HS-5 (cell line): ENCODE measurements at regions not wholly inside any gene's neighbourhood (a gene's known extent, or its start where the extent isn't known, plus 50 kb on each side); places are given as distances from the start of the nearest gene placed in this dataset.

Experiments used
- DNase-seq: peaks from one replicate; pipeline ENCODE4 v3.0.0-alpha.2; 2012; ENCODE audit warnings: low read depth

DNA sequence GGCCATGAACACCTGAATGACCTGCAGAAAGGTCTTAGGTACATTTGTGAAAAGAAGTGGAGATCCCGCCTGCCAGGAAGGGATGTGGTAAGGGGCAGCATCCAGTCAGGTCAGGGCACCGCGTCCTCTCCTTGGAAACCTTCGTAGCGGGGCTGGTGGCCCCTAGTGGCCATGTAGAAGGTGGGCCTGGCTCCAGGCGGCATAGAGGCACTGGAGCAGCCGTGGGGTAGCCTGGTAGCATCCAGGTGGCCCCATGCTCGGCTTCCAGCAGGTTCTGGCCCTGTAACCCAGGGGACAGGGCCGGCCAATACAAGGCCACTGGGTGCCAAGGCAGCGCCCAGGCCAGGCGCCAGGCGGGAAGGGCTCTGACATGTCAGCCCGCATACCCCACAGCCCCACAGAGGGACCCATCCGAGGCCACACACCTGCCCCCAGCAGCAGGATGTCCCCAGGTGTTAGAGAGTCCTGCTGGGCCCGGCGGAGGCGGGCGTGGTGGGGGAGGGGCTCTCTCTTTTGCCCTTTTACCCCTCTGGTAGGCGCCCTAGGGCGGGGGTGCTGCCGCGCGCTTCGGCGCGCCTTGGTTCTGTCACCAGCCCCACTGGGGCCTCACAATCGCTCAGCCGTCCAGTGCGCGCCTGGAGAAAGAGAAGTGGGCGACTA lies 58.3 kb upstream of the SPATA31E1 start:
- no peak for DNase-seq

DNA sequence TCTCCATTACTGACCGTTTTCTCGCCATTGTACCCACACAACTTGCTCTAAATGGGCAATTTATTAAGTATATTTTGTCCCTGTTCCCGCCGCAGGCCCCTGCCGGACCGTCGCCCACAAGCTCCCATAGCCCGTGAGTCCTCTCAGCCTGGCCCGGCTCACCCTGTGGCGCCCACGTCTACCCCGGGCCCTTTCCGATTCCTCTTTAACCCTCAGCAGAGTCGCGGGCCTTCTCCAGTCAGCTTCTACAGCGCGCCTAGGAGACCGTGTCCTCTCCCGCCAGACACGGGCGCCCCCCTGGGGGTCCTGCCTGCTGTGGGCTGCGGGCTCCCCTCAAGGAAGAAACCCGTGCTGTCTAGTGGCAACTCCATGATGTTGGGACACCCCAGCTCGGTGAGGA lies 57.8 kb upstream of the SPATA31E1 start:
- DNase-seq: no peak

- no peak for DNase-seq
Measured at GRCh38 chr9:87826331-87826730, 56.3 kb upstream of the SPATA31E1 start.

DNA sequence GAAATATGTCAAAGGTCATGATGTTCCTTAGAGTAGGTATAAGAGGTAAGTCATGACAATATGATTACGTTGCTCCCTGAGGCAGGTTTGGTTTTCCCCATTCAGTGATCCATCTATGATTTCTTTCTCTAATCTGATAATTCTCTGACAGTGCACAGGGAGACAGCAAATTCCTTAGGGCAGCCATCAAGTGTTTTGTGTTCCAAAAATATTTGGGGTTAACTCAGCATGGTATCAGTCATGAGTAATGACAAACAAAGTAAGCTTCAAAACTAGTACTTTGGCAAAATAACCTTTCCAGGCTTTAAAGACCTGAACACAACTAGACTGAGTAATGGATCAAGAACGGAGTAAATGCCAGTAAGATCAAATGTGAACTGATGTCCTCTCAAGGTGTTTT lies 55.3 kb upstream of the SPATA31E1 start:
- no peak for DNase-seq

GRCh38 chr9:87829756-87830155 lies 52.9 kb upstream of the SPATA31E1 start:
- no peak for DNase-seq

GRCh38 chr9:87830446-87830845 lies 52.2 kb upstream of the SPATA31E1 start:
- no peak for DNase-seq

DNA sequence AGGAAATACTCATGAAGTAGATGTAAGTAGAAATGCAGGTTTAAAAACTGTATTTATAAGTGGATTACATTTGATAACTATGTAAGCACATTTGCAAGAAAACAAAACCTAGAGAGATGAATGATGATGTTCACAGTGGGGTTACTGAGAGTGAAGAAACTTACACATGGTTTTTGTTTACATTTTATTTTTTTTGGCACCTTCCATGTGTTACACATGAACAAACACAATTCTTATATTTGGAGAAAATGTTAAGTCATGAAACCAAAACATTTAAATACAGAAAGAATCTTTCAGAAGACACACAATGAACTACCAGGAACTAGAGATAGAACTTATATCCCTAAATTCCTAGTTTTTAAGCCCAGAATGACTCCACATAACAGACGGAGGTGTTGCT lies 51.5 kb upstream of the SPATA31E1 start:
- no peak for DNase-seq
